H9 (cell line): ENCODE measurements at regions not wholly inside any gene's neighbourhood (a gene's known extent, or its start where the extent isn't known, plus 50 kb on each side); places are given as distances from the start of the nearest gene placed in this dataset.

ENCODE experiments used
- DNase-seq: peaks from one replicate; pipeline ENCODE4 v3.0.0-alpha.2; 2017
- H2AFZ ChIP-seq: one replicate; pipeline ENCODE4 v1.6.1; 2013; ENCODE audit warnings: mild to moderate bottlenecking, low read length, control low read depth, moderate library complexity
- H2AK5ac ChIP-seq: 2 replicates; pipeline ENCODE4 v1.6.1; 2013; ENCODE audit warnings: low read length, control low read depth, mixed read lengths; ENCODE audit not compliant: insufficient read length
- H2BK120ac ChIP-seq: one replicate; pipeline ENCODE4 v1.6.1; 2013; ENCODE audit warnings: low read depth, mild to moderate bottlenecking, low read length, control low read depth, inconsistent platforms; ENCODE audit not compliant: poor library complexity, severe bottlenecking
- H2BK12ac ChIP-seq: 2 replicates; pipeline ENCODE4 v1.6.1; 2013; ENCODE audit warnings: low read length, control low read depth, mixed read lengths, low read depth; ENCODE audit not compliant: insufficient read length
- H2BK15ac ChIP-seq: 2 replicates; pipeline ENCODE4 v1.6.1; 2013; ENCODE audit warnings: low read depth, low read length, control low read depth
- H2BK20ac ChIP-seq: one replicate; pipeline ENCODE4 v1.6.1; 2013; ENCODE audit warnings: low read depth, mild to moderate bottlenecking, low read length, control low read depth, inconsistent platforms; ENCODE audit not compliant: poor library complexity, severe bottlenecking
- H2BK5ac ChIP-seq: 2 replicates; pipeline ENCODE4 v1.6.1; 2013; ENCODE audit warnings: low read length, control low read depth, mixed read lengths; ENCODE audit not compliant: insufficient read length
- H3K14ac ChIP-seq: 2 replicates; pipeline ENCODE4 v1.6.1; 2013; ENCODE audit warnings: low read length, control low read depth; ENCODE audit not compliant: insufficient read depth
- H3K18ac ChIP-seq: 2 replicates; pipeline ENCODE4 v1.6.1; 2013; ENCODE audit warnings: low read depth, mild to moderate bottlenecking, mixed read lengths, low read length, control low read depth; ENCODE audit not compliant: insufficient read length
- H3K23ac ChIP-seq: 2 replicates; pipeline ENCODE4 v1.6.1; 2013; ENCODE audit warnings: low read length, control low read depth, mixed read lengths, low read depth; ENCODE audit not compliant: insufficient read length
- H3K23me2 ChIP-seq: 2 replicates; pipeline ENCODE4 v1.6.1; 2013; ENCODE audit warnings: low read depth, mild to moderate bottlenecking, mixed read lengths, low read length, control low read depth; ENCODE audit not compliant: insufficient read length, poor library complexity, severe bottlenecking
- H3K27ac ChIP-seq: 2 replicates; pipeline ENCODE4 v1.5.1; 2013; ENCODE audit warnings: low read length, control low read depth, mixed read lengths, low read depth; ENCODE audit not compliant: insufficient read length
- H3K27me3 ChIP-seq: 2 replicates; pipeline ENCODE4 v1.6.1; 2013; ENCODE audit warnings: low read length, control low read depth, inconsistent platforms; ENCODE audit not compliant: insufficient read depth
- H3K4ac ChIP-seq: 2 replicates; pipeline ENCODE4 v1.6.1; 2013; ENCODE audit warnings: low read depth, mild to moderate bottlenecking, control low read depth, inconsistent platforms, low read length, moderate library complexity
- H3K4me1 ChIP-seq: 2 replicates; pipeline ENCODE4 v1.6.1; 2013; ENCODE audit warnings: low read length, control low read depth, inconsistent platforms; ENCODE audit not compliant: insufficient read depth
- H3K4me2 ChIP-seq: 2 replicates; pipeline ENCODE4 v1.6.1; 2013; ENCODE audit warnings: low read length, control low read depth, mixed read lengths; ENCODE audit not compliant: insufficient read length, insufficient read depth
- H3K56ac ChIP-seq: 2 replicates; pipeline ENCODE4 v1.6.1; 2013; ENCODE audit warnings: low read depth, mild to moderate bottlenecking, mixed read lengths, low read length, control low read depth; ENCODE audit not compliant: insufficient read length
- H3K79me1 ChIP-seq: 2 replicates; pipeline ENCODE4 v1.6.1; 2013; ENCODE audit warnings: low read depth, mild to moderate bottlenecking, moderate library complexity, low read length, control low read depth, inconsistent platforms; ENCODE audit not compliant: insufficient read depth, poor library complexity, severe bottlenecking
- H3K79me2 ChIP-seq: 2 replicates; pipeline ENCODE4 v1.6.1; 2013; ENCODE audit warnings: low read length, control low read depth, inconsistent platforms; ENCODE audit not compliant: insufficient read depth
- H3K9ac ChIP-seq: 2 replicates; pipeline ENCODE4 v1.6.1; 2013; ENCODE audit warnings: low read length, control low read depth, mixed read lengths; ENCODE audit not compliant: insufficient read length; ENCODE audit errors: extremely low read depth
- H3K9me3 ChIP-seq: one replicate; pipeline ENCODE4 v1.6.1; 2013; ENCODE audit warnings: low read depth, low read length, inconsistent platforms; ENCODE audit not compliant: control insufficient read depth
- H3T11ph ChIP-seq: one replicate; pipeline ENCODE4 v1.6.1; 2013; ENCODE audit warnings: mild to moderate bottlenecking, low read length, control low read depth, inconsistent platforms
- H4K20me1 ChIP-seq: one replicate; pipeline ENCODE4 v1.6.1; 2013; ENCODE audit not compliant: control insufficient read depth, insufficient read length, insufficient read depth
- H4K5ac ChIP-seq: 2 replicates; pipeline ENCODE4 v1.6.1; 2013; ENCODE audit warnings: low read depth, mild to moderate bottlenecking, mixed read lengths, low read length, control low read depth; ENCODE audit not compliant: insufficient read length
- H4K8ac ChIP-seq: replicated peaks from 2 replicates; pipeline ENCODE4 v1.6.1; 2013; ENCODE audit warnings: low read length, control low read depth, mixed read lengths, low read depth; ENCODE audit not compliant: insufficient read length
- H4K91ac ChIP-seq: 2 replicates; pipeline ENCODE4 v1.6.1; 2013; ENCODE audit warnings: low read depth, mild to moderate bottlenecking, moderate library complexity, mixed read lengths, low read length, control low read depth; ENCODE audit not compliant: insufficient read length
- H3K27ac Mint-ChIP-seq, 3 experiments: 2 replicates in 2 of 3; 3 replicates in 1 of 3; pipeline ENCODE4 v1.8.0; 2020 to 2021; ENCODE audit warnings: mixed read lengths in 3 of 3, mild to moderate bottlenecking in 1 of 3, moderate library complexity in 1 of 3
- H3K27me3 Mint-ChIP-seq: 2 replicates; pipeline ENCODE4 v1.8.0; 2021; ENCODE audit warnings: low read depth, mild to moderate bottlenecking, moderate library complexity, mixed read lengths
- H3K36me3 Mint-ChIP-seq, 3 experiments: 2 replicates in 2 of 3; 3 replicates in 1 of 3; pipeline ENCODE4 v1.8.0; 2020 to 2021; ENCODE audit warnings: low read depth in 3 of 3, mixed read lengths in 3 of 3; ENCODE audit not compliant: insufficient read depth in 1 of 3
- H3K4me1 Mint-ChIP-seq, 2 experiments: 2 replicates each; pipeline ENCODE4 v1.8.0; 2020; ENCODE audit warnings: mixed read lengths in 2 of 2
- H3K4me3 Mint-ChIP-seq, 2 experiments: 2 replicates in 1 of 2; 3 replicates in 1 of 2; pipeline ENCODE4 v1.8.0; 2020 to 2021; ENCODE audit warnings: mild to moderate bottlenecking in 2 of 2, mixed read lengths in 2 of 2, moderate library complexity in 1 of 2
- H3K9me3 Mint-ChIP-seq, 2 experiments: 2 replicates in 1 of 2; 3 replicates in 1 of 2; pipeline ENCODE4 v1.8.0; 2020; ENCODE audit warnings: mild to moderate bottlenecking in 2 of 2, mixed read lengths in 2 of 2, moderate library complexity in 1 of 2
- CTCF ChIP-seq: fragments of 200-600 bp; sonication (generic); conservative IDR thresholded peaks from 3 replicates; pipeline ENCODE4 v1.8.0; 2021; ENCODE audit warnings: antibody characterized with exemption, mild to moderate bottlenecking
- WGBS: extraction: QIAGEN DNeasy Blood & Tissue Kit; methylation state at CpG from one replicate; pipeline ENCODE4 v1.1.7; 2013; ENCODE audit warnings: missing lambda C conversion rate, low lambda C conversion rate, mixed read lengths; ENCODE audit not compliant: insufficient read length; ENCODE audit errors: extremely low coverage; 5-methylcytosine and 5-hydroxymethylcytosine counted together

- Histone ChIP-seq H2BK120ac (no peak overlapping the region), H2AFZ (no peak overlapping the region), H3K27ac (no peak overlapping the region), H3K23ac (no peak overlapping the region), H3K4me2 (no peak overlapping the region), H2BK12ac (no peak overlapping the region), H3K23me2 (no peaks in the 10 kb centered on the region), H3K56ac (no peak overlapping the region), H3K18ac (no peak overlapping the region), H3K79me2 (peaks cover 9% of the 10 kb centered on the region; the same call in 1 of the 2 replicates), H2BK15ac (no peak overlapping the region), H3K79me1 (peaks cover 2% of the 10 kb centered on the region), H4K8ac (no peak overlapping the region), H2BK20ac (no peak overlapping the region), H3T11ph (no peak overlapping the region), H2AK5ac (no peak overlapping the region), H3K27me3 (no peaks in the 10 kb centered on the region), H3K4me1 (no peaks in the 10 kb centered on the region), H3K9ac (no peak overlapping the region), H3K4ac (no peak overlapping the region), H2BK5ac (no peak overlapping the region), H3K9me3 (no peaks in the 10 kb centered on the region), H4K20me1 (no peaks in the 10 kb centered on the region), H4K5ac (no peak overlapping the region), H3K14ac (no peak overlapping the region), H4K91ac (no peak overlapping the region)
- H3K27ac Mint-ChIP-seq = 0 out of 7 replicates have a peak overlapping the region, but pooled peaks of 1 of the 3 experiments have one; percentile 16
- H3K4me3 Mint-ChIP-seq = no peak overlapping the region
- DNase-seq = no peak
- H3K27me3 Mint-ChIP-seq = no peaks in the 10 kb centered on the region
- peaks cover 0 to 1% (median 0%) of the 10 kb centered on the region in 3 experiments; a peak in 1 of 7 replicates for H3K36me3 Mint-ChIP-seq
- no peaks in the 10 kb centered on the region for H3K4me1 Mint-ChIP-seq
- no peak for TF ChIP-seq CTCF
- no CpG with 5 or more reads among the region's 2 CpGs for WGBS
- no peaks in the 10 kb centered on the region for H3K9me3 Mint-ChIP-seq
Measured at GRCh38 chr18:46190667-46191066, 86.5 kb downstream of the HAUS1 start.
